Glomerular visceral epithelial cell (primary cell): ENCODE measurements at regions not wholly inside any gene's neighbourhood (a gene's known extent, or its start where the extent isn't known, plus 50 kb on each side); places are given as distances from the start of the nearest gene placed in this dataset.

Experiments
- DNase-seq: peaks from one replicate; pipeline ENCODE4 v3.0.0-alpha.2; 2016; ENCODE audit errors: extremely low spot score

DNA sequence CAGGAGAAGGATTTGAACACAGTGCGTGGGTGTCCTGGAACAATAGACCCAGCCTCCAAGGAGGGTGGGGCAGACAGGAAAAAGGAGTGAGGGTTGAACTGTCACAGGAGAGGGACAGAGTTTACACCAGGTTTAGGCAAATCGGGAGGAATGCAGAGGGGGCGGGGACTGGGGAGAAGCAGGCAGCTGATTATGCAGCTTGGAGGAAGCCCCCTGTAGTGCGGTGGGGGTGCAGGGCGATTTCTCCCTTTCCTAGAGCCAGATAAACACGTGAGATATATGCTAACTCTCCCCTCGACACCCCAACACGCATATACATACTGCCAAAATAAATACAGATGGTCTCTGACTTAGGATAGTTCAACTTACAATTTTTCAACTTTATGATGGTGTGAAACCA lies 108.6 kb upstream of the PRR20G start:
- no peak for DNase-seq

DNA sequence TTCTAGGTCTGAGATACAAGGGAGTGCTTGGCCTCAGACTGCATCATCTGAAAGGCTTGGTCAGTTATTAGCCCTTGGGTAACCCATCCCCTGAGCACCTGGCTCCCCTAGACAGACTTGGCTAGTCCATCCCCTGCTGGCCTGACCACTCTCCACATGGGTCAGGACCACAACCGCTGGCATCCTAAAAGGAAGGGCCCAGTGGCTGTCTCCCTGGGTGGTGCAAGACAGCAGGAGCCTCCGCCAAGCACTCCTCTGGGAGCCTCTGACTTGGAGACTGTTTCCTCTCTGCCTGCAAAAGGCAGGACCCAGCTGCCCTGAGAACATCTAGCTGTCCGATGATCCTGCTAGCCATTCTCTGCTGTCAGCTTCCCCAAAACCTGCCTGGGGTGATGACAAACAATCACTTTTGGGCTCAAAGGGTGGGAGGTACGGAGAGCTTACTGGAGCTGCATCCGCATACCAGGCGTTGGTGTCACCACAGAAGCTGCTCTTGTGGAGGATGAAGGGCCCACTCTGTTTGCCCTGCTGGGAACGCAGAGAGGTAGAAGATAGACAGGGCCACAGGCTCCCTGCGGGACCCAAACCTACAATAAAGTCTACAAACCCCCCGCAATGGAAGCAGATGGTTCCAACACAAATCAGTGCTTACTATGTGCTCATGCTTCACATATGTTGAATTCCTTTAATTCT lies 108.0 kb upstream of the PRR20G start:
- DNase-seq = no peak

DNA sequence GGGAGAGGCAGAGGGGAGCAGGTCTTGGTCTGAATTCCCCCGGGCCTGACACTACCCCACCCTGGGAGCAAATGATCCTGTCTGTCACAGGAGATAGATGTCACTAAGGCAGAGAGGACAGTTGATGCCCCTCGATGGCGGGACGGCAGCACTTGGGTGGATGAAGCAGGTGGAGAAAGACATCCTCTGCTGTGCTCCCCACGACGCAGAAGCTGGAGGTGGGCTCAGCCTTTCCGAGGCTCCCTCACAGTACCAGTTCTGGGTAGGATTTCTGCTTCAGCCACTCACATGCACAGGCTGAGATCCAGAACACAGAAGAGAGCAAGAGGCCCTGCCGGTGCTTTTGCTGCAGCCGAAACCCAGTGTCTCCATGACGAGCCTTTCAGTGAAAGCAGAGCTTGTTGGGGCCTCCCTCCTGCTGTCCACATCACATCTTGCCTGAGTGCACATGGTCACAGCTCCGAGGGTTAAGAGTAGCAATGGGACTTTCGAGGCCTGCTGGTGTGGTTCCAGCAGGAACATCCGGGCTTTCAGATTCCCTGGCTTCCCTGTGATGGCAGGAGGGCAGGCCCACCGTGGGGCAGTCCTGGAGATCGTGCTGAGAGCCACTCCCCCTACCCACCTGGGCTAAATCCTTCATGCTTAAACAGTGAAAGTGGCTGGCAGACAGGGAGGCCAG lies 107.3 kb upstream of the PRR20G start:
- DNase-seq = no peak

DNA sequence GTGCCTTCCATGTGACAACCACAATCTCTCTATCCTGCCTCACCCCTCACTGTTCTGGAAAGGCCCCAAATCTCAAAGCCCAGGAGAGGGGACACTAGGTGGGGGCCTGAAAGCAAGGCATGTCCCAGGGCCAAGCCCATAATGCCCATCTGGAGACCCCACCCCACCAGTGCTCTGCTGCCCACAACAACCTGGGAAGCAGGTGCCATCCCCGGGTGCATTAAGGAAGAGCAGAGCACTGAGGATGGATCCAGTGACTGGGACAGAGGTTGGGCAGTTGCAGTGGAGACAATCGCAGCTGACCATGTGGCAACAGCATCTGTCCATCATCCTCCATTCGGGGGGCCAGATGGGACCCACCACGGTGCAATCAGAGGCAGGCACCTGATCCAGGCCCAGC lies 106.2 kb upstream of the PRR20G start:
- DNase-seq = no peak

DNA sequence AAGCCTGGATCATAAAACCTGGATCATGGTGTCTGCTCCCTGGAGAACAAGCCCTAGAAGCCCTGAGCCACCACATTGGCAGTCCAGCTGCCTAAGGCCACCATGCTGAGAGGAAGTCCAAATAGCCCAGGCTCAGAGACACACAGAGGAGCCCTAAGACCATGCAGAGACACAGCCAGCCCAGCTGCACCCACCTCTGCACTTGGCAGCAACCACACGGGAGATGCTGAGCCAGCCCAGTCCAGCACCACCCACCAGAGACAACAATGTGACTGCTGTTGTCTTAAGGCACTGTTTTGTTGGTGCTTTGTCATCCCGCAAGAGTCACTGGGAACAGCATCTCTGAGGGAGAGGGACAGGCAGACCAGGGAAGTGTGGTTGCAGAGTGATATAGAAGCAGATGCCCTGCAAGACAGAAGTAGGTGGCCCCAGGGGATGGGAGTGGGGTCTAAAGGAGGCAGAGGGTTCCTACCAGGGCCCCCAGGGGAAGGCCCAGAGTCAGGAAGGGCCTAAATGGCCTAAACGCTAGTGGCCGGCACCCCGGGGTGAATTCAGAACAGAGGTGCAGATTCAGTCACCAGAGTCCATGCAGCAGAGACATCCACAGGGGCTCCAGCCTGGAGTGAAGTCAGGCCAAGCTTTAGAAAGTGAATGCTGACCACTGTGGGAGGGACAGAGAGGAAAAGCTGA lies 105.4 kb upstream of the PRR20G start:
- DNase-seq = no peak

DNA sequence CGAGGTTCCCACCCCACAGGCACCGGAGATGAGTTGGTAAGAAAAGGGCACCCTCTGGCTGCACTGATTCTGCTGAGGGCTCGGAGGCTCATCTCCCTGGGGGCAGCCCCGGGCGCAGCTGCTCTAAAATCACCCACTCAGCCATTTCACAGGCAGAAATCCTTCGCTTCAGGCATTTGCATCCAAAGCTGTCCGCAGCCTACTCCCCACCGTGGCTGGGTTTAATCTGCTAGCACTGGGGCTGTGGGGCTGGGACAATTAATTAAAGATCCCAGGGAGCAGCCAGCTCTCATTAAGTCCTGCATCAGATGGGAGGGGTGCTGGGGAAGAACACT lies 104.3 kb upstream of the PRR20G start:
- no peak for DNase-seq

DNA sequence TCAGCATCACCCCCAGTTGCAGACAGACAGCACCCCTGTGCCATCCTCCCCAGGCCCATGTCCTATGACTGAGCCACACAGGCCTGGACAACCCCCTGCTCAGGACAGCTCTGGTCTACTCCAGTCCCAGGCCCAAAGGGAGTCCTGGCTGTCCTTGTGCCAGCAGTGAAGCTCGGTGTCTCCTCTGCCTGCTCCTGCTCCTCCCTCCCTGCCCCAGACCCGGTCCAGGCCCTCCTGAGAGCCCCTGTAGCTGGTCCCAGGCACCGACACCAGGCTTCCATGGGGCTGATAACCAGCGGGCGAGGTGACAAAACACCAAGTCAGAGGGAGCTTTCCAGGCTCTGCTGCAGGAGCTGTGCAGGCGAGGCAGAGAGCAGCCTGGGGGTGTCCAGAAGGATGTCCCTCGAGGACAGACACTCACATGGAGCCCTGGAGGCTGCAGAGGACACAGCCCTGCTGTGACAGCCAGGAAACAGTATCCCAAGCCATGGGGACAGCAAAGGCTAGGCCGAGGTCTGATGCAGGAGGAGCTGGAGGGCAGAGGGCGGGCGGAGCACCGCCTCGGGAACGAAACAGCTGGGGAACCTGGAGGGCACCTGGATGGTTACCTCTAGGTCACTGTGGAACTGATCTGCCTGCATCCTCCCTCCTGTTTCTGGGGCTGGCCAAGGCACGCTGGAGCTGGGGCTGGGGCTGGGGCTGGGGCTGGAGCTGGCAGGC lies 103.8 kb upstream of the PRR20G start:
- no peak for DNase-seq

DNA sequence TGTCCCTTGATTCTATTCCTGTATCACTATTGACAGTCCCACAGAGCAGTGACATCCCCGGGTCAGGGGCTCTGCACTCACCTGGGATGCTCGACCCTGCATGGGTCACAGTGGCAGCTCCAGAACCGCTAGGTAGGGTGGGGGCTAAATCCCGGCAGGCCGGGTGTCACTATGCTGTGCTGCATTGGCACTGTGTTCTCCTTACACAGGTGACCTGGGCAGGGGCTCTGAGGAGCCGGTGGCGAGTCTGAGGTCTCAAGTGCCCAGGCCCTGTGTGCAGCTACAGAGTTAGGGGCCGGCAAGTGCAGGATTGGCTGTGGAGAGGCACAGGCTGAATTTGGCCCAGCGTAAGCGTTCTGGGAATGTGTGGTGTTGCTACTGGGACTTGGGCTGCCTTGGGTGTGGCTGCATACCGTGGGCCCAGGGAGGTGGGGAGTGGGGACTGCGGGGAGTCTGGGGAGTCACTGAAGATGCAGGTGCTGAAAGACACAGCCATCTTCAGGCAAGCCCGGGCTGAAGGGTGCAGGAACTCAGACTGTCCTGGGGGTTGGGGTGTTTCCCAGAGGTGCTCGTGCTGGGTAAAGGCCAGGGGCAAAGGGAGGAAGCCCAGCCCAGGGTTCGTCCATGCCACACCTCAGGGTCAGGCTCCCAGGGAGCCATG lies 102.6 kb upstream of the PRR20G start:
- no peak for DNase-seq

DNA sequence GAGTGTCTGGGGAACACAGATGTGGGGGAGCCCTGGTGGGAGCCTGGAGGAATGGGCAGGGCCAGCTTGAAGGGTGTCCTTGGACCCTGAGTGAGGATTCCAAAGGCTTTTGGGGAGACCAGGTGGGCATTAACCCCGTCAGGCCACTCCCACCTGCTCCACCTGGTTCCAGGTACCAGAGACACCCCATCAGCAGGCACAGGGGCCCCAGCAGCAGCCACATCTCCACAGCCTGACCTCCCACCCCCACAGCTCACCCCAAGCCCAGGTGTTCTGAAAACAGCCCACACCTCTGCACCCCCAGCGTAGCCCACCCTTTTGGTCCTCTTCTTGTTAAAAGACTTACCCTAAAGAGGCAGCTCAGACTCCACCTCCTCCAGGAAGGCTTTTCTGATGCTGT lies 102.1 kb upstream of the PRR20G start:
- no peak for DNase-seq

DNA sequence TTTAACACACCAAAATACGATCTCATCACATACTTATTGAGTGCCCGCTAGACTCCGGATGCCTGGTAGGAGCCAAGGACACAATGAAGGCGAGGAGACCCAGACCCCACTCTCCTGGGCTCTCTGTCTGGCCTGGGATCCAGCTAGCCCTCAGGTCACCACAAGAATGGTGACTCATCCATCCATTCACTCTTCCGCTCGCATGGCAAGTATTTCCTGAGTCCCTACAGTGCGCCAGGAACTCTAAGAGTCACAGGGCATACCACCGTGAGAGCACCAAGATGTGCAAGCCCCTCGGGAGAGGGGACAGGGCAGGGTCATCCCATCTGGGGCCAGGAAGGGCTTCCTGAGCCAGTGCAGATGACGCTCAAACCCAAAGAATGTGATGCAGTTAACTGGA lies 101.6 kb upstream of the PRR20G start:
- DNase-seq = peak; percentile 2

DNA sequence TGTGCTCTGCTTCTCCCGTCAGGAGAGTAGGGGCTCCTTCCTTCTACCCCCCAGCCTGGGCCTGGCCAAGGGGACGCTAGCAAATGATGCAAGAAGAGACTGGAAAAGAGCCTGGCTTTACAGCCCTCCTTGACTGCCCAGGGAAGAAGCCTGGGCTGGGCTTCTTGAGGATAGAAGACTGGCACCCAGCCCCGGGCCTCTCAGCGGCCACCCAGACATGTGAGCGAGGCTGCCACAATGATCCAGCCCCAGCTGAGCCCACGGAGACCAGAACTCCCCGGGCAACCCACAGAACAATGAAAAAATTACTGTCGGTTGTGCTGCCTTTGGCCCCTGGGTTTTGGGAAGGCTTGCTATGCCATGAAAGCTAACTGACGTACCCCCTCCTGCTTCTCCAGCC lies 100.6 kb upstream of the PRR20G start:
- no peak for DNase-seq

DNA sequence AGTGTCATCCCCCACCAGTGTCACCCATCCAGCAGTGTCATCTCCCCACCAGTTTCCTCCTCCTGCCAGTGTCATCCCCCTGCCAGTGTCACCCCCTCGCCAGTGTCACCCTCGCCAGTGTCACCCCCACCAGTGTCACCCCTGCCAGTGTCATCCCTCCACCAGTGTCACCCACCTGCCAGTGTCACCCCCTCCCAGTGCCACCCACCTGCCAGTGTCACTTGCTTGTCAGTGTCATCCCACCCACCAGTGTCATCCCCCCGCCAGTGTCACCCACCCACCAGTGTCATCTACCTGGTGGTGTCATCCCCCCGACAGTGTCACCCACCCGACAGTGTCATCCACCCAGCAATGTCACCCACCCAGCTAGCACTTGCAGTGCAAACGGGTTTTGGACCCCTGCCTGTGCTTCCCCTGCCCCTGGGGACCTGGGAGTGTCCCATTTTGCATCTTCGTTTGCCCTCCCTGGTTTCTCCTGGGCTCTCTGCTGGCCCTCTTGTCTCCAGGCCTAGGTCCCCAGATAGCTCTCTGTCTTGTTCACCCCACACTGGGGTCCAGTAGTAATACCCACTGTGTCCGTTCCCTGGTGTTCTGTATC lies 99.8 kb upstream of the PRR20G start:
- no peak for DNase-seq

DNA sequence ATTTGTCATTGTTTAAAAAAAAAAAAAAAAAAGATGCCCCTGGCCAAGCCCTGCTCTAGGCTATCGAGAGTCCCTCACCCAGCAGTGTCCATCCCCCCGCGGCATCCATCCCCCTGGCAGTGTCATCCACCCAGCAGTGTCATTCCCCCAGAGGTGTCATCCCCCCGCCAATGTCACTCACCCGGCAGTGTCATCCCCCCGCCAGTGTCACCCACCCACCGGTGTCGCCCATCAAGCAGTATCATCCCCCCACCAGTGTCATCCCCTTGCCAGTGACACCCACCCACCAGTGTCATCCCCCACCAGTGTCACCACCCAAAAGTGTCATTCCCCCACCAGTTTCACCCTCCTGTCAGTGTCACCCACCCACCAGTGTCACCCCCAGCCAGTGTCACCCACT lies 99.3 kb upstream of the PRR20G start:
- DNase-seq = no peak

DNA sequence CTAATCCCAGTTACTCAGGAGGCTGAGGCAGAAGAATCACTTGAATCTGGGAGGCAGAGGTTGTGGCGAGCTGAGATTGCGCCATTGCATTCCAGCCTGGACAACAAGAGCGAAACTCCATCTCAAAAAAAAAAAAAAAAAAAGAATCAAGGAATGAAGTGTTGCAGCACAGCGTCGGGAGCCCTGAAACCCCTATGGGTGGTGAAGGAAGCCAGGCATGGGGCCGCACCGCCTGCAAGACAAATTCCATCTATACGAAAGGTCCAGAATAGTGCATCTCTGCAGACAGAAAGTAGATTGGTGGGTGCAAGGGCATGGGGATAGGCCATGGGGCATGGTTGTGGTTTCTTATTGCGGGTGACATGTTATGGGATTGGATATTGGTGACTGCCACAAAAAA lies 98.6 kb upstream of the PRR20G start:
- DNase-seq = no peak

DNA sequence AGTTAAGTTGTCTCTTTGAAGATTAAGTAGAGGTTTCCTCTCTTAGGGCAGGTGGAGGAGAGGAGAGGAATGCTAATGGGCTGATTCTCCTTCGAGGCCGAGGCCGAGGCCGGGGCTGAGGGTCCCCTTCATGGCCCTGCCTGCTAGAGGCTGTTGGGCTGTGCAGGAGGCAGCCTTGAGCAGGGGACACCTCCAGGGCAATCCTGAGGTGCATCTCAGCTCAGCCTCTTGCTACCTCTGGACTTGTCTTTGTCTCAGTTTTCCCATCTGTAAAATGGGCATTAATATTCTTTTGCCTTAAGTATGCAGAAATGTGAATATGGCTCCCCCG lies 97.7 kb upstream of the PRR20G start:
- no peak for DNase-seq

DNA sequence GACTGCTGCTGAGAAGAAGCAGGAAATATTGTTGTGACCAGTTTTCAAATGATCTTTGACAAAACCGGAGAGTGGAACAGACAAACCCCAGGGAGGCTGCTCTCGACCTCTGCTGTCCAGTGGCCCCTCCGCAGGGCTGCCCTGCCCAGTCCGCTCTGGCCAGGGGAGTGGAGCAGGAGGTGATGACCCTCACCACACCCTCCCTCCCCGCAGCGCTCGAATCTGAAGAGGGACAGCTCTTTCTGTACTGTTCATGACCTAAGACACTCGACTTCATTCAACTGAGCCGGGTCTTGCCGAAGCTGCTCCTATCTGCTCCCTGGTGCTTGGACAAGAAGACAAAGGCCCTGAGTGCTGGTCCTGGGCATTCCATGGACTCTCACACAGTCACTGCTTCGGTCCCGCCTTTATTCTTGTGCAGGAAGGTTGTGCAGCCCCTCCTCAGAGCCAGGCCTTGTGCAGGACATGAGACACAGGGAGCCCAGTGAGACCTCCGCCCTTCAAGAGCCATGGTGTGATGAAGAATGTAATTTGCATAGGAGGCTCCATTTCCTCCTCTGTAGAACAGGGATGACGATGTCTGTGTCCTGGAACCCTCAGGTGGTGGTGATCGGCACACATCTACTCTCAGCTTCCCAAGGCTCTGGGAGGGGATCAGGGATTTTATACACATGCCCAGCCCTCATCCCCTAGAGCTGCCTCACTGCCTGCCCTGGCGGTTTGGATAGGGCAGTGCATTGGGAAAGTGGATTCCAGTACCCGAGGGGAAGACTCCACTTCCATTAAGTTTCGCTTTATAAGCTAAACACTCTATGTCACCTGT lies 97.1 kb upstream of the PRR20G start:
- DNase-seq = no peak

DNA sequence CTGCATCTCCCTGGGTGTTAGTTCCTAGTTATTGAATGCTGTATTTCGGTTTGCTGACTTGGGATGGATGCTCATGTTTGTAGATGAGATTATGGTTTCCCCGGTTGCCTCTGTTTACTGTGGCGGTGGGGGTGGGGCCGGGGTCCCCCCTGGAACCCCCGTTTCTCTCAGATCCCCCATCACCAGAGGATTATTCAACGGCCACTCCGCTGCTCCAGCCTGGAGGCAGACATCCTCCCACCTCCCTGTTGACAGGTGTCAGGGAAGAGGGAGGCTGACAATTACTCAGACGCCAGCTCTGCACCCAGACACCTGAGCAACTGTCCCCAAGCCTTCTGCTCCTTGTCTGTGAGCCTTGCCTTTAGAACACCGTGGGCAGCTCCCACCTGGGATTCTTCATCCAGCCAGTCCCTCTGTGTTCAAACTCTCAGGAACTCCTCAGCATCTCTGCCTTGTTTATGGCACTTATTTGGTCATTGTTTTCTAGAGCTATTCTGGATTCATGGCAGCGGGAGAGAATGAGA lies 95.9 kb upstream of the PRR20G start:
- no peak for DNase-seq

DNA sequence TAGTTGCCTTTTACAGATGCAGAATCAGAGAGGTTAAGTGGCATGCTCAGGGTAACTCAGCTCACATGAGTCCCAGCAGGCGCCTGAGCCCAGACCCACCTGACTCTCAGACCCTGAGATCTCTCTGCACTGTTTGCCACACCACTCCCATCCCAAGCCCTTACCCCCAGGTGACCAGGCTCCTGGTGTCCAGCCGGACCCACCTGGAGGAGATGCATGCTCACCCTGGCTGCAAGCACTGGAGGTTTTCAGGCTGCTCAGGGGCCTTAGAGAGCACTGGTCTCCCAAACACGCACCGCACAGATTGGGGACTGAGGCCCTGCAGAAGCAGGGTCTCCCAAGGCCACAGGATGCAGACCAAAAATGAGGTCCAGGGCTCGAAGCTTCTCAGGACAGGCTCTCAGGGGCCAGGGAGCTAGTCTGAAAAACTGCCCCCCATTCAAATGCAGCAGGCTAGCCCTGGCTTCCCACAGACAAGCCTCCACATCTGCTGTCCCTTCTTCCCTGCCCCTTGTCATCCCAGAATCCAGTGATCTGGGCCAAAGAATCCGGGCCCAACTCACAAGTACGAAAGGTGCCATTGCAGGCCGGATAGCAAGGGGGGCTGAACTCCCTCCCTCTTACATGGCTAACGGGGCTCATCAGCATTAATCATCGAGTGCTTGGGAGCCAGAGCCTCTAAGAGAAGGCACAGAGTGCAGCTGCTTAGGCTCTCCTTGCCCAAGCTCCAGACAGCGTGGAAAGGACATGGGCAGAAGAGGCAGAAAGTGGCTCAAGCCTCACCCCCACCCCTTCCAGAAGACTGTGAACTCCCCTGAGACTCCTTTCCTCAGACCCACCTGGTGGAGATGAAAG lies 90.2 kb upstream of the PRR20G start:
- DNase-seq = no peak

DNA sequence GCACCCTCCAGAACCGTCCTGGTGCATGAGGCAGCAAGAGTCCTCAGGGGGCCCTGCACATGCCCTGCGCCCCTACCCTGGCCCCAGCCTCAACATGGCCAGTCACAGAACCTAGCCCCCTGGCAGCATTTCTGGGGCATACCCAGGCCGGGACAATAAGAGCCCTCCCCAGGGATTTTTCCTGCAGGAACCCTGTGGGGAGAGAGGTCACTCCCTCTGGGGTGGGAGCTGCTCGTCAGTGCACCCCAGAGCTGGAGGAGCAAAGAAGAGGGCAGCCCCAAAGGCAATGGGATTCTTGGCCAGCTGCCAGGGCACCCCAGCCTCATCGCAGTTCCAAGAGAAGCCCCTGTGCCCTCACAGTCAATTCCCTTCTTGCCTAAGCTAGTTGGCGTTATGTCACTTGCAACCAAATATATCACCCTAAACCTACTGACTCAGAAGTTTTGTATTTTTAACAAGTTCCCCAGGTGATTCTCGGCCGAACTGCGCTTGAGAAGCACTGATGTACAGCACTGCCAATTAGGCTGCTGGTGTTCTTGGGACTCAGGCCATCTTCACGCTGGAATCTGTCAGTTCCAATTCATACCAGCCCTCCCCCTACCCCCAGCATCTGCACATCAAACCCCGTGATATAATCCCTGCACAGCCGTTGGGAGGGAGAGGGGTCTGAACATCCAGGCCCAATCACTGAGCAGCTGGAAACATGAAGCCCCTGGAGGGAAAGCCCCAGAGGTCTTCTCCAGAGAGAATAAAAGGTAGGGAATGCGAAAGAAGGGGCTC lies 87.5 kb upstream of the PRR20G start:
- no peak for DNase-seq
